GM10266 (cell line): ENCODE measurements at regions not wholly inside any gene's neighbourhood (a gene's known extent, or its start where the extent isn't known, plus 50 kb on each side); places are given as distances from the start of the nearest gene placed in this dataset.

Experiments
- DNase-seq: peaks from one replicate; pipeline ENCODE4 v3.0.0; 2012; ENCODE audit errors: extremely low spot score
- CTCF ChIP-seq: IDR thresholded peaks from 2 replicates; pipeline ENCODE4 v1.5.1; 2012; ENCODE audit warnings: mild to moderate bottlenecking, low read depth; ENCODE audit not compliant: control insufficient read depth, insufficient read depth; ENCODE audit errors: missing control alignments

- TF ChIP-seq CTCF: peak; percentile 31
- DNase-seq: peak; percentile 26
These were observed 165.2 kb downstream of the SH3BP4 start for GRCh38 chr2:235116885-235117492.

- no peak for TF ChIP-seq CTCF
- DNase-seq: no peak
These were observed 175.0 kb downstream of the SH3BP4 start for GRCh38 chr2:235126768-235127167.

GRCh38 chr2:235127931-235128330 lies 176.1 kb downstream of the SH3BP4 start:
- DNase-seq: no peak
- no peak for TF ChIP-seq CTCF

- TF ChIP-seq CTCF: no peak
These were observed 178.0 kb downstream of the SH3BP4 start for GRCh38 chr2:235129850-235130249.

GRCh38 chr2:235131334-235132305 lies 179.8 kb downstream of the SH3BP4 start:
- TF ChIP-seq CTCF: no peak
- no peak for DNase-seq

More at GRCh38 chr2:235129850-235130249, 178.0 kb downstream of the SH3BP4 start:
- no peak for DNase-seq

- no peak for TF ChIP-seq CTCF
These were observed 180.8 kb downstream of the SH3BP4 start for GRCh38 chr2:235132651-235133050.

GRCh38 chr2:235133837-235134236 lies 182.0 kb downstream of the SH3BP4 start:
- DNase-seq: no peak
- TF ChIP-seq CTCF: no peak

More at GRCh38 chr2:235132651-235133050, 180.8 kb downstream of the SH3BP4 start:
- DNase-seq: no peak
